ENCODE measurements at regions not wholly inside any gene's neighbourhood (a gene's known extent, or its start where the extent isn't known, plus 50 kb on each side); places are given as distances from the start of the nearest gene placed in this dataset.

DNA sequence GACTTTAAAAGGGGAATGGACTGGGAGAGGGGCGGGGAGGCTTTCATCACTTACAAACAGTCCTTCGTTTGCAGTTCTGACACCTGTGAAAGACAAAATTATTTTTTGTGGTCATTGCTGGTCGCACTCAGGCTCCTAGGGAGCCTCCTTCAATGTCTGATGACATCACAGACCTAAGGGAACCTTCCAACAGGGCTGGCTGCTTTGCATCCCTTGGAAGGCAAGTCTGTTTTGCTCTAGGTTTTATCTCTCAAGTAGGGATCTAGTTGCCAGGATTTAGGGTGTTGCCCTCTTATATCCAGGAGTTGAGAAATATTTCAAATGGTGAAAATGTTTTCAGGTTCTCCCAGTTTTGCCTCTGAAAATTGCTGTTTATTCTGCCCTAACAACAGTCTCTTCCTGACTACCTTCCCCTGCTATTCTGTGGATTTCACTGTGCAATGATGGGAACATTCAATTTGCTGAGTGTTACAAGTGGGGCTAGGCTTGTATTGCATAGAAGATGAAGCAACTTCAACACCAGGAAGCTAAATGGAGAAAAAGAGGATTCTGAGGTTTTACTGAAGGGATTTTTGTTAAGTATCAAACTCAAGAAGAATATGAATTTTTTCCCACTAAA is 75.9 kb upstream of the ARRDC4 start:
- intact Hi-C loops (cut with micrococcal nuclease): no loop called here
- no TSS peak for BruUV-seq (replicated peaks)
- WGBS (ENCODE audit: insufficient coverage, low coverage, missing lambda C conversion rate): 0% methylated on average over 3 of the region's 3 CpGs
- in situ Hi-C loops (cut with MboI): no loop called here
- H2AFZ ChIP-seq (ENCODE audit: low read depth, low read length): no peak overlapping the region
- no peak overlapping the region for H3K4me3 ChIP-seq
- FAIRE-seq: no peak
- no peak overlapping the region for H3K4me2 ChIP-seq (ENCODE audit: insufficient read depth, low read length)
- TF ChIP-seq, protein P1, sequence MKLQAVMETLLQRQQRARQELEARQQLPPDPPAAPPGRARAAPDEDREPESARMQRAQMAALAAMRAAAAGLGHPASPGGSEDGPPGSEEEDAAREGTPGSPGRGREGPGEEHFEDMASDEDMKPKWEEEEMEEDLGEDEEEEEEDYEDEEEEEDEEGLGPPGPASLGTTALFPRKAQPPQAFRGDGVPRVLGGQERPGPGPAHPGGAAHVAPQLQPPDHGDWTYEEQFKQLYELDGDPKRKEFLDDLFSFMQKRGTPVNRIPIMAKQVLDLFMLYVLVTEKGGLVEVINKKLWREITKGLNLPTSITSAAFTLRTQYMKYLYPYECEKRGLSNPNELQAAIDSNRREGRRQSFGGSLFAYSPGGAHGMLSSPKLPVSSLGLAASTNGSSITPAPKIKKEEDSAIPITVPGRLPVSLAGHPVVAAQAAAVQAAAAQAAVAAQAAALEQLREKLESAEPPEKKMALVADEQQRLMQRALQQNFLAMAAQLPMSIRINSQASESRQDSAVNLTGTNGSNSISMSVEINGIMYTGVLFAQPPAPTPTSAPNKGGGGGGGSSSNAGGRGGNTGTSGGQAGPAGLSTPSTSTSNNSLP (IDR thresholded peaks at IDR 0.05; ENCODE audit: borderline replicate concordance, low read depth, low read length): no peak
- no peak for TF ChIP-seq RCOR1 (IDR thresholded peaks at IDR 0.05; ENCODE audit: borderline replicate concordance in 1 of 2, low read depth in 2 of 2, low read length in 2 of 2)
- no peak for TF ChIP-seq TARDBP (IDR thresholded peaks at IDR 0.05)
- TF ChIP-seq RBM14 (IDR thresholded peaks at IDR 0.05; ENCODE audit: borderline replicate concordance, insufficient read depth, low read depth, low read length): no peak
- no peak for TF ChIP-seq SNRNP70 (optimal IDR thresholded peaks at IDR 0.05; ENCODE audit: low read depth, low read length)
- TF ChIP-seq, protein P2, sequence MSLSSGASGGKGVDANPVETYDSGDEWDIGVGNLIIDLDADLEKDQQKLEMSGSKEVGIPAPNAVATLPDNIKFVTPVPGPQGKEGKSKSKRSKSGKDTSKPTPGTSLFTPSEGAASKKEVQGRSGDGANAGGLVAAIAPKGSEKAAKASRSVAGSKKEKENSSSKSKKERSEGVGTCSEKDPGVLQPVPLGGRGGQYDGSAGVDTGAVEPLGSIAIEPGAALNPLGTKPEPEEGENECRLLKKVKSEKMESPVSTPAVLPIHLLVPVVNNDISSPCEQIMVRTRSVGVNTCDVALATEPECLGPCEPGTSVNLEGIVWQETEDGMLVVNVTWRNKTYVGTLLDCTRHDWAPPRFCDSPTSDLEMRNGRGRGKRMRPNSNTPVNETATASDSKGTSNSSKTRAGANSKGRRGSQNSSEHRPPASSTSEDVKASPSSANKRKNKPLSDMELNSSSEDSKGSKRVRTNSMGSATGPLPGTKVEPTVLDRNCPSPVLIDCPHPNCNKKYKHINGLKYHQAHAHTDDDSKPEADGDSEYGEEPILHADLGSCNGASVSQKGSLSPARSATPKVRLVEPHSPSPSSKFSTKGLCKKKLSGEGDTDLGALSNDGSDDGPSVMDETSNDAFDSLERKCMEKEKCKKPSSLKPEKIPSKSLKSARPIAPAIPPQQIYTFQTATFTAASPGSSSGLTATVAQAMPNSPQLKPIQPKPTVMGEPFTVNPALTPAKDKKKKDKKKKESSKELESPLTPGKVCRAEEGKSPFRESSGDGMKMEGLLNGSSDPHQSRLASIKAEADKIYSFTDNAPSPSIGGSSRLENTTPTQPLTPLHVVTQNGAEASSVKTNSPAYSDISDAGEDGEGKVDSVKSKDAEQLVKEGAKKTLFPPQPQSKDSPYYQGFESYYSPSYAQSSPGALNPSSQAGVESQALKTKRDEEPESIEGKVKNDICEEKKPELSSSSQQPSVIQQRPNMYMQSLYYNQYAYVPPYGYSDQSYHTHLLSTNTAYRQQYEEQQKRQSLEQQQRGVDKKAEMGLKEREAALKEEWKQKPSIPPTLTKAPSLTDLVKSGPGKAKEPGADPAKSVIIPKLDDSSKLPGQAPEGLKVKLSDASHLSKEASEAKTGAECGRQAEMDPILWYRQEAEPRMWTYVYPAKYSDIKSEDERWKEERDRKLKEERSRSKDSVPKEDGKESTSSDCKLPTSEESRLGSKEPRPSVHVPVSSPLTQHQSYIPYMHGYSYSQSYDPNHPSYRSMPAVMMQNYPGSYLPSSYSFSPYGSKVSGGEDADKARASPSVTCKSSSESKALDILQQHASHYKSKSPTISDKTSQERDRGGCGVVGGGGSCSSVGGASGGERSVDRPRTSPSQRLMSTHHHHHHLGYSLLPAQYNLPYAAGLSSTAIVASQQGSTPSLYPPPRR (CRISPR knock-in tag; IDR thresholded peaks at IDR 0.05; ENCODE audit: borderline replicate concordance): no peak
- no peak for TF ChIP-seq MCM2 (IDR thresholded peaks at IDR 0.05; ENCODE audit: low read depth)
- H3K36me3 ChIP-seq (ENCODE audit: control insufficient read depth, insufficient read depth, low read length): no peaks in the 10 kb centered on the region
- ATAC-seq: no peak
- no peak overlapping the region for H3K27ac ChIP-seq (ENCODE audit: extremely low read depth, low read depth, low read length)
- H3K9me3 ChIP-seq (replicated peaks; ENCODE audit: control insufficient read depth, insufficient read depth, low read depth, low read length): no peaks in the 10 kb centered on the region
- DNase-seq (ENCODE audit: extremely low read depth in 1 of 4, low spot score in 3 of 4): no peak
- H3K79me2 ChIP-seq (ENCODE audit: control insufficient read depth, insufficient read depth, low read length): no peaks in the 10 kb centered on the region
- CTCF ChIA-PET (ENCODE audit: low intra/inter-chr PET ratio): no interaction called here
- no peaks in the 10 kb centered on the region for H3K4me1 ChIP-seq (replicated peaks in 1 of 2; ENCODE audit: control insufficient read depth in 2 of 2, insufficient read depth in 2 of 2, low read length in 2 of 2)
- no peaks in the 10 kb centered on the region for H3K9me1 ChIP-seq (ENCODE audit: control insufficient read depth, insufficient read depth, low read length)
- H3K27me3 ChIP-seq (ENCODE audit: control insufficient read depth in 2 of 2, insufficient read depth in 2 of 2, low read length in 2 of 2): no peaks in the 10 kb centered on the region
- POLR2A ChIA-PET: no interaction called here
- H3K9ac ChIP-seq (ENCODE audit: insufficient read depth in 1 of 2, low read depth in 2 of 2, low read length in 2 of 2): no peak overlapping the region
- H4K20me1 ChIP-seq (replicated peaks; ENCODE audit: control insufficient read depth, insufficient read depth, low read length): no peaks in the 10 kb centered on the region

Measured in K562 (cell line).